ENCODE measurements at regions not wholly inside any gene's neighbourhood (a gene's known extent, or its start where the extent isn't known, plus 50 kb on each side); places are given as distances from the start of the nearest gene placed in this dataset.

DNA sequence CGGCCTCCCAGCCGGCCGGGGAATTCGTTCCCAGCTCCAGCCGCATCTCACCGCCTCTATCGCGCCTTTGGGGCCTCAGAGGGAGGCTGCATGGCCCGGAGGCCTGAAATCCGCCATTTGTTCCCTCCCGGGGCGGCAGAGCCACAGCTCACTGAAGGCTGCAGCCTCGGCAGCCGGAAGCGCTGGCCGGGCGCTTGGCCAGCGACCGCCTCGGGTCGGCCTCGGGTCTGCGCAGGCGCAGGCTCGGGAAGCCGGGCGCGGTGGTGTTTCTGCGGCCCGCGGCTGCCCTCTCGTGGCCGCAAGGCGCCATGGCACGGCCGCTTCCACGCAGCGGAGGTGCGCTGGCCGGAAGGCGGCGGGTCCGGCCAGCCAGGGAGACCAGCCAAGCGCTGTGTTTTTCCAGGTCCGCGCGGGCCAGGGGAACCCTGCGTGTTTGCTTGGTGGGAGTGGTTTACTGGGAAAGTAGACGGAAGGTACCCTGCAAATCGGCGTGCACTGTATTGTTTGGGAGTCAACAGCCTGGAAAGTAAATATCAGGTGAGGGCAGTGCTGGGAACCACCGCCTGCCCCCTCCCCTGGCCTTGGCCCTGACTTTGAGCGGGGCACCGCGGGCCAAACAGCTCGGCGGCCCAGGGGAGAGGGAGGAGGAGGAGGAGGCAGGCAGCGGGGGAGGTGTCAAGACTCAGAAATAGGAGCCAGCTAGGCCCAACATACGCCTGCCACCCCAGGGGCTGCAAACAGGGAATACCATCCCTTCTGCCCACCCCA lies 52.7 kb upstream of the CD34 start:
- Histone ChIP-seq H3K9me3 (ENCODE audit: control insufficient read depth in 3 of 3, low read length in 3 of 3) (no peaks in the 10 kb centered on the region), H3K4me1 (ENCODE audit: control insufficient read depth in 3 of 3, insufficient read depth in 3 of 3, low read length in 3 of 3) (peaks cover 42 to 50% (median 49%) of the 10 kb centered on the region in 3 donors), H3K27ac (ENCODE audit: low read depth, low read length) (peak overlapping the region; percentile 85)

DNA sequence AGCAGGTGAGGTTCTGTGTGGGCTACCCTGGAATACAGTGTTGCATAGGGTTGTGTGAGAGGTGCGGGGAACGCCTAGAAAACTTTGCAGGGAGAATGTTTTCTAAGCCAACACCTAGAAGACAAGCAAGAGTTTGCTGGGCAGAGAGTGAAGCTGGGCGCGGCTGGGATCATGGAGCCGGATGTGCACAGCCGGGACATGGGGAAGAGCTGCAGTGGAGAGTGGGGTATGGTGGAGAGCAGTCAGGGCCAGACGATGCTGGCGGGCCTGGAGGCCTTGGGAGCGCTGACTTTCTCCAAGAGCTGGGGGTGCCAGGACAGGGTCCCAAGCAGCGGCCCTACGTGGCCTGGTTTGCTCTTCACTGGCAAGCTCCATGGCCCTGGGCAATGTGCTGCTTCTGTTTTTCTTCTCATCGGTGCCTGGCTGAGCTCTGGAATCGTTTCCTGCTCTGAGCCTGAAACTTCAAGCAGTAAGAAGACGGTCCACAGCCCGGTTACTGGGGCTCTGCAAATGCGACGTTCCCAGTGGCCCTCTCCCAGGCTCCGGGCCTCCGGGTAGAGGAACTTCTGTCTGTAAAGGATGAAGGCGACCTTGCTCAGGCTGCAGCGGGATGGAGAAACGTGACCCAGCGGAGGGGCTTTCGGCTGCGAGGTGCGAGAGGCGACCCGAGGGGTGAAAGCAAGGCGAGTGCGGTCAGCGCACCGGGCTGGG lies 51.9 kb upstream of the CD34 start:
- peak overlapping the region; percentile 85 for H3K27ac ChIP-seq (ENCODE audit: low read depth, low read length)
- H3K9ac ChIP-seq (ENCODE audit: low read depth in 1 of 3, low read length in 3 of 3): peak overlapping the region; percentile 82 to 96 (median 90)
- peaks cover 47 to 57% (median 57%) of the 10 kb centered on the region in 3 donors for H3K4me1 ChIP-seq (ENCODE audit: control insufficient read depth in 3 of 3, insufficient read depth in 3 of 3, low read length in 3 of 3)
- peak overlapping the region; percentile 76 to 82 (median 78) for H3K4me3 ChIP-seq (ENCODE audit: low read length in 3 of 3)
- no peaks in the 10 kb centered on the region for H3K27me3 ChIP-seq (ENCODE audit: control insufficient read depth in 3 of 3, insufficient read depth in 3 of 3, low read length in 3 of 3)
- no peaks in the 10 kb centered on the region for H3K36me3 ChIP-seq (ENCODE audit: control insufficient read depth in 3 of 3, insufficient read depth in 3 of 3, low read length in 3 of 3)
- no peaks in the 10 kb centered on the region for H3K9me3 ChIP-seq (ENCODE audit: control insufficient read depth in 3 of 3, low read length in 3 of 3)

More for the DNA sequence above, 52.7 kb upstream of the CD34 start:
- peak overlapping the region; percentile 82 to 96 (median 90) for H3K9ac ChIP-seq (ENCODE audit: low read depth in 1 of 3, low read length in 3 of 3)
- H3K4me3 ChIP-seq (ENCODE audit: low read length in 3 of 3): peak overlapping the region; percentile 76 to 82 (median 80)
- H3K36me3 ChIP-seq (ENCODE audit: control insufficient read depth in 3 of 3, insufficient read depth in 3 of 3, low read length in 3 of 3): no peaks in the 10 kb centered on the region
- no peaks in the 10 kb centered on the region for H3K27me3 ChIP-seq (ENCODE audit: control insufficient read depth in 3 of 3, insufficient read depth in 3 of 3, low read length in 3 of 3)

All from skeletal muscle tissue (tissue), 3 donors.